Dendritic cell treated with granulocyte-macrophage colony-stimulating factor and Interleukin-4, amounts not matched to agents 40 ng/mL and 50 ng/mL, for 4 days (primary cell): ENCODE measurements at regions not wholly inside any gene's neighbourhood (a gene's known extent, or its start where the extent isn't known, plus 50 kb on each side); places are given as distances from the start of the nearest gene placed in this dataset.

ENCODE experiments used
- H3K27ac Mint-ChIP-seq: one replicate; pipeline ENCODE4 v1.8.0; 2022; ENCODE audit warnings: mild to moderate bottlenecking, mixed read lengths
- H3K27me3 Mint-ChIP-seq: one replicate; pipeline ENCODE4 v1.8.0; 2022; ENCODE audit warnings: mild to moderate bottlenecking, mixed read lengths
- H3K36me3 Mint-ChIP-seq: one replicate; pipeline ENCODE4 v1.8.0; 2022; ENCODE audit warnings: low read depth, mixed read lengths
- H3K4me1 Mint-ChIP-seq: one replicate; pipeline ENCODE4 v1.8.0; 2022; ENCODE audit warnings: low read depth, mixed read lengths
- H3K4me3 Mint-ChIP-seq: one replicate; pipeline ENCODE4 v1.8.0; 2022; ENCODE audit warnings: mild to moderate bottlenecking, moderate library complexity, mixed read lengths
- H3K9me3 Mint-ChIP-seq: one replicate; pipeline ENCODE4 v1.8.0; 2022; ENCODE audit warnings: mixed read lengths
- intact Hi-C: fragments of 100-400 bp; cut with micrococcal nuclease; formaldehyde crosslinking; loops from one replicate; pipeline ENCODE4 v1.15.0; 2022

GRCh38 chr5:97363577-97363976, 180.5 kb upstream of the RIOK2 start:
- Mint-ChIP-seq H3K27me3 (no peaks in the 10 kb centered on the region), H3K36me3 (no peaks in the 10 kb centered on the region), H3K4me1 (no peaks in the 10 kb centered on the region), H3K9me3 (peaks cover 17% of the 10 kb centered on the region), H3K4me3 (no peak overlapping the region), H3K27ac (no peak overlapping the region)
- intact Hi-C loops: no loop called here

GRCh38 chr5:97364731-97365130, 181.7 kb upstream of the RIOK2 start:
- Mint-ChIP-seq H3K4me1 (no peaks in the 10 kb centered on the region), H3K36me3 (no peaks in the 10 kb centered on the region), H3K27ac (no peak overlapping the region), H3K9me3 (peaks cover 29% of the 10 kb centered on the region), H3K27me3 (no peaks in the 10 kb centered on the region), H3K4me3 (no peak overlapping the region)
- intact Hi-C loops: no loop called here

- Mint-ChIP-seq H3K27me3 (no peaks in the 10 kb centered on the region), H3K4me3 (no peak overlapping the region), H3K9me3 (peaks cover 31% of the 10 kb centered on the region), H3K36me3 (no peaks in the 10 kb centered on the region), H3K4me1 (no peaks in the 10 kb centered on the region), H3K27ac (no peak overlapping the region)
- intact Hi-C loops: no loop called here
These were observed 182.3 kb upstream of the RIOK2 start for GRCh38 chr5:97365163-97365845.

- no peak overlapping the region for H3K4me3 Mint-ChIP-seq
- H3K27me3 Mint-ChIP-seq: no peaks in the 10 kb centered on the region
- no peak overlapping the region for H3K27ac Mint-ChIP-seq
- H3K9me3 Mint-ChIP-seq: peaks cover 25% of the 10 kb centered on the region
- H3K4me1 Mint-ChIP-seq: no peaks in the 10 kb centered on the region
- H3K36me3 Mint-ChIP-seq: no peaks in the 10 kb centered on the region
- intact Hi-C loops: no loop called here
These were observed 182.9 kb upstream of the RIOK2 start for GRCh38 chr5:97365918-97366317.

- intact Hi-C loops: no loop called here
- H3K27ac Mint-ChIP-seq: no peak overlapping the region
- H3K36me3 Mint-ChIP-seq: no peaks in the 10 kb centered on the region
- H3K27me3 Mint-ChIP-seq: no peaks in the 10 kb centered on the region
- H3K4me3 Mint-ChIP-seq: no peak overlapping the region
- H3K4me1 Mint-ChIP-seq: no peaks in the 10 kb centered on the region
- H3K9me3 Mint-ChIP-seq: no peaks in the 10 kb centered on the region
These were observed 192.9 kb upstream of the RIOK2 start for GRCh38 chr5:97375959-97376358.

GRCh38 chr5:97377582-97377981, 194.5 kb upstream of the RIOK2 start:
- no peak overlapping the region for H3K27ac Mint-ChIP-seq
- no peaks in the 10 kb centered on the region for H3K27me3 Mint-ChIP-seq
- H3K4me1 Mint-ChIP-seq: no peaks in the 10 kb centered on the region
- intact Hi-C loops: no loop called here
- H3K4me3 Mint-ChIP-seq: no peak overlapping the region
- no peaks in the 10 kb centered on the region for H3K36me3 Mint-ChIP-seq
- no peaks in the 10 kb centered on the region for H3K9me3 Mint-ChIP-seq

GRCh38 chr5:97383996-97384395, 200.9 kb upstream of the RIOK2 start:
- intact Hi-C loops: no loop called here
- H3K27ac Mint-ChIP-seq: no peak overlapping the region
- H3K36me3 Mint-ChIP-seq: no peaks in the 10 kb centered on the region
- no peak overlapping the region for H3K4me3 Mint-ChIP-seq
- H3K27me3 Mint-ChIP-seq: no peaks in the 10 kb centered on the region
- H3K4me1 Mint-ChIP-seq: no peaks in the 10 kb centered on the region
- H3K9me3 Mint-ChIP-seq: no peaks in the 10 kb centered on the region

GRCh38 chr5:97388794-97389193, 205.7 kb upstream of the RIOK2 start:
- H3K27me3 Mint-ChIP-seq: no peaks in the 10 kb centered on the region
- H3K27ac Mint-ChIP-seq: no peak overlapping the region
- peaks cover 19% of the 10 kb centered on the region for H3K9me3 Mint-ChIP-seq
- intact Hi-C loops: no loop called here
- no peaks in the 10 kb centered on the region for H3K36me3 Mint-ChIP-seq
- no peaks in the 10 kb centered on the region for H3K4me1 Mint-ChIP-seq
- no peak overlapping the region for H3K4me3 Mint-ChIP-seq

- Mint-ChIP-seq H3K27me3 (no peaks in the 10 kb centered on the region), H3K4me3 (no peak overlapping the region), H3K4me1 (no peaks in the 10 kb centered on the region), H3K36me3 (no peaks in the 10 kb centered on the region), H3K9me3 (peaks cover 4% of the 10 kb centered on the region), H3K27ac (no peak overlapping the region)
- intact Hi-C loops: no loop called here
These were observed 217.5 kb upstream of the RIOK2 start for GRCh38 chr5:97400537-97400936.

GRCh38 chr5:97405941-97406340, 222.9 kb upstream of the RIOK2 start:
- no peaks in the 10 kb centered on the region for H3K27me3 Mint-ChIP-seq
- intact Hi-C loops: no loop called here
- H3K36me3 Mint-ChIP-seq: no peaks in the 10 kb centered on the region
- H3K4me1 Mint-ChIP-seq: no peaks in the 10 kb centered on the region
- H3K4me3 Mint-ChIP-seq: no peak overlapping the region
- H3K9me3 Mint-ChIP-seq: peaks cover 12% of the 10 kb centered on the region
- H3K27ac Mint-ChIP-seq: no peak overlapping the region

GRCh38 chr5:97406946-97407676, 224.1 kb upstream of the RIOK2 start:
- H3K27me3 Mint-ChIP-seq: no peaks in the 10 kb centered on the region
- no peaks in the 10 kb centered on the region for H3K36me3 Mint-ChIP-seq
- H3K4me1 Mint-ChIP-seq: no peaks in the 10 kb centered on the region
- H3K27ac Mint-ChIP-seq: no peak overlapping the region
- H3K4me3 Mint-ChIP-seq: no peak overlapping the region
- intact Hi-C loops: no loop called here
- peaks cover 12% of the 10 kb centered on the region for H3K9me3 Mint-ChIP-seq

- Mint-ChIP-seq H3K27me3 (no peaks in the 10 kb centered on the region), H3K27ac (no peak overlapping the region), H3K9me3 (peaks cover 12% of the 10 kb centered on the region), H3K36me3 (no peaks in the 10 kb centered on the region), H3K4me1 (no peaks in the 10 kb centered on the region), H3K4me3 (no peak overlapping the region)
- intact Hi-C loops: no loop called here
These were observed 225.3 kb upstream of the RIOK2 start for GRCh38 chr5:97408331-97408730.

- no peaks in the 10 kb centered on the region for H3K4me1 Mint-ChIP-seq
- intact Hi-C loops: no loop called here
- no peak overlapping the region for H3K27ac Mint-ChIP-seq
- no peaks in the 10 kb centered on the region for H3K36me3 Mint-ChIP-seq
- H3K27me3 Mint-ChIP-seq: no peaks in the 10 kb centered on the region
- no peak overlapping the region for H3K4me3 Mint-ChIP-seq
- no peaks in the 10 kb centered on the region for H3K9me3 Mint-ChIP-seq
These were observed 229.9 kb upstream of the RIOK2 start for GRCh38 chr5:97412959-97413358.

- no peaks in the 10 kb centered on the region for H3K9me3 Mint-ChIP-seq
- no peaks in the 10 kb centered on the region for H3K36me3 Mint-ChIP-seq
- no peak overlapping the region for H3K27ac Mint-ChIP-seq
These were observed 234.9 kb upstream of the RIOK2 start for GRCh38 chr5:97417986-97418385.

GRCh38 chr5:97418462-97418861, 235.4 kb upstream of the RIOK2 start:
- H3K27ac Mint-ChIP-seq: no peak overlapping the region
- H3K4me1 Mint-ChIP-seq: no peaks in the 10 kb centered on the region
- no peaks in the 10 kb centered on the region for H3K27me3 Mint-ChIP-seq
- no peaks in the 10 kb centered on the region for H3K36me3 Mint-ChIP-seq
- H3K4me3 Mint-ChIP-seq: no peak overlapping the region
- intact Hi-C loops: no loop called here
- H3K9me3 Mint-ChIP-seq: no peaks in the 10 kb centered on the region

More at GRCh38 chr5:97417986-97418385, 234.9 kb upstream of the RIOK2 start:
- Mint-ChIP-seq H3K4me3 (no peak overlapping the region), H3K27me3 (no peaks in the 10 kb centered on the region), H3K4me1 (no peaks in the 10 kb centered on the region)
- intact Hi-C loops: no loop called here
